ES-I3 (cell line): ENCODE measurements at regions not wholly inside any gene's neighbourhood (a gene's known extent, or its start where the extent isn't known, plus 50 kb on each side); places are given as distances from the start of the nearest gene placed in this dataset.

Experiments used
- H3K36me3 ChIP-seq: 2 replicates; pipeline ENCODE4 v1.6.1; 2013; ENCODE audit warnings: mild to moderate bottlenecking, low read length, control low read depth, moderate library complexity; ENCODE audit not compliant: insufficient read depth
- H3K4me1 ChIP-seq: 2 replicates; pipeline ENCODE4 v1.6.1; 2013; ENCODE audit warnings: mild to moderate bottlenecking, control low read depth, low read length; ENCODE audit not compliant: insufficient read depth
- H3K9ac ChIP-seq: 2 replicates; pipeline ENCODE4 v1.6.1; 2013; ENCODE audit warnings: low read depth, mild to moderate bottlenecking, low read length, moderate library complexity
- H3K9me3 ChIP-seq: 2 replicates; pipeline ENCODE4 v1.6.1; 2013; ENCODE audit warnings: mild to moderate bottlenecking, low read length, moderate library complexity; ENCODE audit not compliant: control insufficient read depth, insufficient read depth

DNA sequence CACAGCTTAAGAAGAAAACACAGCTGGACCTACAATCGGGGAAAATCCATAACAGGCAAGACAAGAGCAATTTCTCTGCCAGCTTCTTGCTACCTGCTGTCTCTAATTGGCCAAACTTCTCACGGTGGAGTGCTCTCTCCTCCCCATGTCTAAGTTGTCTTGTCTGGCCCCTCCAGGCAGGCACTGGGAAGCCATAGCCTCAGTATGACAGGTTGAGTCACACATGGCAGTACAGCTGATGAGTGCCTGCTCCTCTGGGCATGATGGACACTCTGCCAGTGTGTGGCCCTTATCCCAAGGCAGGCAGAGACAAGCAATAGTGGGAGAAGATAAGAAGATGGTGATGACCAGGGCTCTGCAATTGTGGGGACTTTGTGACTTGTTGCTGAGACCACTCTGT lies 551.8 kb downstream of the DIPK2A start:
- H3K36me3 ChIP-seq: no peaks in the 10 kb centered on the region
- H3K4me1 ChIP-seq: peaks cover 8% of the 10 kb centered on the region; the same call in 1 of the 2 replicates
- H3K9me3 ChIP-seq: no peaks in the 10 kb centered on the region
- H3K9ac ChIP-seq: no peak overlapping the region

DNA sequence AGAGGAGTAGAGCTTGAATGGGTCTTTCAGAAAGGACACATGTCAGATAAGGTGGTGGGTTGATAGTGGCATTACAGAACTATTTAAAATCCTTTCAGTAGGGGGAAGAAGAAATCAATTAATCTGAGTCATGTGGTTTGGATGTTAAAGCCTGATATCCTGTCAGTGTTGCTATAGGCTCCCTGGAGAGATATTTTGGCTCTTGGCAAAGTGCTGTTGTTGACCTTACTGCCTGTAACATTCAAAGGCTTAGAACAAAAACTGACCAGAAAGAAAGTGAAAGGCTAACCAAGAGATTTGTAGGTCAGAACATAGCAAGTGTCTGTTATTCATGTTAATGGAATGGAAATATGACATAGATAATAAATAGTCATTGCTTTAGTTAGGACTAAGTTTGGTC lies 552.9 kb downstream of the DIPK2A start:
- Histone ChIP-seq H3K4me1 (peaks cover 8% of the 10 kb centered on the region; the same call in 1 of the 2 replicates), H3K9me3 (no peaks in the 10 kb centered on the region), H3K9ac (no peak overlapping the region), H3K36me3 (no peaks in the 10 kb centered on the region)

DNA sequence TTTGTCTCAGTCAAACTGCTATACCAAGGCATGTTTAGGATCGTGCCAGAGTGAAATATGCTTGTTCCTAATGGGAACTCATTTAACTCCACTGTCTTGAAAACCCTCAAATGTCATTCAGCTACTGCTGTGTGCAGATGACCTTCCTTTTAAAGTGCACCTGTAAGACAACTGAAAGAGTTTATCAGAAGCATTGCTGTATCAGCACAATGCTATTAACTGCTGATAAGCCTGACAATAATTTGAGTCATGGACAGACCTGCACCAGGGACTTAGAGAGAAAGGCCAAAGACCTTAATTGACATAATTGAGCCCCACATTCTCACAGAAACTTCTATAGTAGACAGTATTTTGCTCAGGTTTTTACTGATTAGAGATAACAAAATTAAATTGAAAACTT lies 557.9 kb downstream of the DIPK2A start:
- Histone ChIP-seq H3K9ac (no peak overlapping the region), H3K9me3 (no peaks in the 10 kb centered on the region), H3K36me3 (no peaks in the 10 kb centered on the region), H3K4me1 (no peaks in the 10 kb centered on the region)

GRCh38 chr3:144544871-144545270 lies 573.2 kb downstream of the DIPK2A start:
- Histone ChIP-seq H3K9me3 (0 out of 2 replicates have a peak, but pooled peaks cover 1% of the 10 kb centered on the region), H3K36me3 (no peaks in the 10 kb centered on the region), H3K9ac (no peak overlapping the region), H3K4me1 (peaks cover 19% of the 10 kb centered on the region; the same call in 1 of the 2 replicates)

GRCh38 chr3:144546539-144546938 lies 574.9 kb downstream of the DIPK2A start:
- Histone ChIP-seq H3K9me3 (no peaks in the 10 kb centered on the region), H3K9ac (no peak overlapping the region), H3K36me3 (no peaks in the 10 kb centered on the region), H3K4me1 (peaks cover 22% of the 10 kb centered on the region; the same call in 1 of the 2 replicates)

DNA sequence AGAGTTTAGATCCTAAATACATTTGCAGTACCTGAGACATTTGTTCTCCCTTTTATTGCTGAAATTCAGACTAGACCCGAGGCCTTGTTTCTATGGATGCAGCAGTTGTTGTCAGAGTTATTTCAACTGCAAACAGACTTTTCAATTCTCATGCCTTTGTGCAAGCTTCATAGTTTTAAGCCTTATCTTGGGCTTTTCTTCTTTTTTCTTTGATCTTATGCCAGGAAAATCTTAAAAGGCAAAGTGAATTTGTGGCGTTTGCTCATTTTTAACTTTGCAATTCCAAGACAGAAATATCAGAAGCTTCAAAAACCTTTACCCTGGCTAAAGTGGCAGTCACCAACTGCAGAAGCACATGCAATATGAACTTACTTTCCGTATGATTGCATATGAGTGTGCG lies 576.7 kb downstream of the DIPK2A start:
- no peaks in the 10 kb centered on the region for H3K9me3 ChIP-seq
- peaks cover 23% of the 10 kb centered on the region; the same call in 1 of the 2 replicates for H3K4me1 ChIP-seq
- H3K36me3 ChIP-seq: no peaks in the 10 kb centered on the region
- H3K9ac ChIP-seq: no peak overlapping the region

DNA sequence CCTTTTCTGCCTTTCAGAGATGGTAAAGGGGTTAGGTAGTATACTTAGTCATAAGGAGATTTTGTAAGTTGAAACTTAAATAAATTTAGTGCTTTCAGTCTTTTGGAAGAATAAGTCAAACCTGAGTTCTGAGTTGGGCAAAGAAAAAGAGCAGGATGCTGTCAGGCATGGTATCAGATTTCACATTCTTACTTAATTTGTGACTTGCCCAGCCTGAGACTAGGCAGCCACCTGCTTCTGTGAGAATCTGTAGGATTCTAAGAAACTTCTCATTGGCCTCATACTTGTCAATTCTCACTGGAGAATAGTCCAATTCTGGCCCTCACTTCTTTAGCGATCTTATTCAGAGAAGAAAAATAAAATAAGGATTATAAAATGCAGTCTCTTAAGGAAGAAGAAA lies 577.5 kb downstream of the DIPK2A start:
- Histone ChIP-seq H3K36me3 (no peaks in the 10 kb centered on the region), H3K4me1 (peaks cover 26% of the 10 kb centered on the region; the same call in 1 of the 2 replicates), H3K9me3 (no peaks in the 10 kb centered on the region), H3K9ac (no peak overlapping the region)

- no peak overlapping the region for H3K9ac ChIP-seq
- H3K4me1 ChIP-seq: peaks cover 26% of the 10 kb centered on the region; the same call in 1 of the 2 replicates
- no peaks in the 10 kb centered on the region for H3K9me3 ChIP-seq
- H3K36me3 ChIP-seq: no peaks in the 10 kb centered on the region
Measured at GRCh38 chr3:144552346-144553057, 580.9 kb downstream of the DIPK2A start.

GRCh38 chr3:144553301-144553700 lies 581.7 kb downstream of the DIPK2A start:
- Histone ChIP-seq H3K9me3 (no peaks in the 10 kb centered on the region), H3K4me1 (peaks cover 22% of the 10 kb centered on the region; the same call in 1 of the 2 replicates), H3K9ac (no peak overlapping the region), H3K36me3 (no peaks in the 10 kb centered on the region)

DNA sequence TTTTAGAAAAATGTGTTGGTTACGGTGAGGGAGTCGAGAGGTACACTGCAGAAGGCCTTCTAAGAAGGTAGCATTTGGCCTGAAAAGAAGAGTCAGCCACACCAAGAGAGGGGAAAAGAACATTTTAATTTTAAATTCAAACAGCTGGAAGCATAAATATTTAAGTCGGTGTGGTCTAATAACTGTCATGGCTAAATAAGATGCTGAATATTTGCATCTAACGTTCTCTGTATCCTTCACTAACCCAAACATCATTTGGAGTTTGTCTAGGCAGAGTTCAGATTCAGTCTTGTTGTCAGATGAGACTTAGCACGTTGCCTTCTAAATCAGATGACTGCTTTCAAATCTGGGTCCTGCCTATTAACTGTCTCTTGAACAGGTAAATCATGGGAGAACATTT lies 583.3 kb downstream of the DIPK2A start:
- H3K9me3 ChIP-seq: no peaks in the 10 kb centered on the region
- no peak overlapping the region for H3K9ac ChIP-seq
- peaks cover 7% of the 10 kb centered on the region; the same call in 1 of the 2 replicates for H3K4me1 ChIP-seq
- H3K36me3 ChIP-seq: no peaks in the 10 kb centered on the region

DNA sequence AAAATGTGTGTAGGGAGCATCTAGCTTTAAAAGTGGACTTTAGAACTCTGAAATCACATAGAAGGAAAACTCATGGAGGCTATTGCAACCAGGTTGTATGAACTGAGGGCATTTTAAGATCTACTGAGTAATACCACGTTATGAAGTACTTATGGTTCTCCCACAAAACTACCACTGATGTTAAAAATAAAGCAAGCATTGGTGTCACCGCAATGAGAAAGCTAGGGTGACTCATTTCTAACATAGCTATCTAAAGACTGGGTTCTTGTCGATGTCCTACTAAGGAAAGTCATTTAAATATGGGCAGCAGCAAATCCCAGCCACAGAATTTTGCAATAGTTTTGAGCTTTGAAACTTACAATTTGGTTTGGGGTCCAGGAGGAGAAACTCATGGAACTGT lies 584.8 kb downstream of the DIPK2A start:
- Histone ChIP-seq H3K36me3 (no peaks in the 10 kb centered on the region), H3K9me3 (no peaks in the 10 kb centered on the region), H3K4me1 (peaks cover 4% of the 10 kb centered on the region; the same call in 1 of the 2 replicates), H3K9ac (no peak overlapping the region)

DNA sequence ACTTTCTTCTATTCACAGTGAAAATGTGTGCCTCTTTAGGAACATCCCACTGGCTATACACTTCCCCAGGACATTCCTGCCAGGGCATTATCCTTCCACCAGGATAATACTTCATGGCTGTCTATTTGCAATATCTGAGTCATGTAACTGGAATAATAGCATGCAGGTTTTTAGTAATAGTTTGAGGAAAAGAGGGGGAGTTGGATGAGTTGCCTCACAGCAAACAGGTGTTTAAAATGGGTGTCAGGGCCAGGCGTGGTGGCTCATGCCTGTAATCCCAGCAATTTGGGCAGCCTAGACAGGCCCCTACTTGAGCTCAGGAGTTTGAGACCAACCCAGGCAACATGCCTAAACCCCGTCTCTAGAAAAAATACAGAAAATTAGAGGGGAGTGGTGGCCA lies 585.9 kb downstream of the DIPK2A start:
- Histone ChIP-seq H3K9me3 (no peaks in the 10 kb centered on the region), H3K9ac (no peak overlapping the region), H3K4me1 (peaks cover 4% of the 10 kb centered on the region; the same call in 1 of the 2 replicates), H3K36me3 (no peaks in the 10 kb centered on the region)

- Histone ChIP-seq H3K4me1 (no peaks in the 10 kb centered on the region), H3K9me3 (no peaks in the 10 kb centered on the region), H3K9ac (no peak overlapping the region), H3K36me3 (no peaks in the 10 kb centered on the region)
Measured at GRCh38 chr3:144564011-144564410, 592.4 kb downstream of the DIPK2A start.

DNA sequence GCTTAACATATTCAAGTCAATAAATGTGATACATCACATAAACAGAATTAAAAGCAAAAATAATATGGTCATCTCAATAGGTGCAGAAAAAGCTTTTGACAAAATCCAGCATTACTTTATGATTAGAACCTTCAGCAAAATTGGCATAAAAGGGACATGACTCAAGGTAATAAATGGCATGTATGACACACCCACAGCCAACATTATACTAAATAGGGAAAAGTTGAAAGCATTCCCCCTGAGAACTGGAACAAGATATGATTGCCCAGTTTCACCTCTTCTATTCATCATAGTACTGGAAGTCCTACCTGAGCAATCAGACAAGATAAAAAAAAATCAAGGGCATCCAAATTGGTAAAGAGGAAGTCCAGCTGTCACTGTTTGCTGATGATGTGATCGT lies 594.7 kb downstream of the DIPK2A start:
- no peaks in the 10 kb centered on the region for H3K36me3 ChIP-seq
- H3K4me1 ChIP-seq: no peaks in the 10 kb centered on the region
- no peaks in the 10 kb centered on the region for H3K9me3 ChIP-seq
- no peak overlapping the region for H3K9ac ChIP-seq

DNA sequence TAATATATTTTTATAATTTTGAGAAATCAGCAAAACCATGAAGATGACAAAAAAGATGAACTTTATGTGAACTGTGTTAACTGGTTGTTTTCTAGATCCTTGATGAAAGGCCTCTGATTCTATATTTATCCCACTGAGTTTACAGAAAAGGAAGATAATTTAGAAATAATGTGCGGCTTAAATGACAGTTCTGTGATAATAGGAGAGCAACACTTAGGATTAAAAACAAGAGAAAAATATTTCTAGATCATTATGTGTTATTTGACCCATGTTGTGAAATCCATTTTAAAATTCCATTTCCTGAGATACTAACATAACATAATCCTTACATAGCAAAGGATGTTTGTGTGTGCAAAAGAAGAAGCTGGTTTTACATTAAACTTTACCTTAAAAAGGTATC lies 598.0 kb downstream of the DIPK2A start:
- H3K4me1 ChIP-seq: no peaks in the 10 kb centered on the region
- H3K9ac ChIP-seq: no peak overlapping the region
- H3K9me3 ChIP-seq: no peaks in the 10 kb centered on the region
- H3K36me3 ChIP-seq: no peaks in the 10 kb centered on the region
